ENCODE measurements at regions not wholly inside any gene's neighbourhood (a gene's known extent, or its start where the extent isn't known, plus 50 kb on each side); places are given as distances from the start of the nearest gene placed in this dataset.
"Not testable (repeated sequence)": the region's sequence is repeated elsewhere in the genome, so short reads cannot be mapped to it uniquely, and the experiment has no call there.

DNA sequence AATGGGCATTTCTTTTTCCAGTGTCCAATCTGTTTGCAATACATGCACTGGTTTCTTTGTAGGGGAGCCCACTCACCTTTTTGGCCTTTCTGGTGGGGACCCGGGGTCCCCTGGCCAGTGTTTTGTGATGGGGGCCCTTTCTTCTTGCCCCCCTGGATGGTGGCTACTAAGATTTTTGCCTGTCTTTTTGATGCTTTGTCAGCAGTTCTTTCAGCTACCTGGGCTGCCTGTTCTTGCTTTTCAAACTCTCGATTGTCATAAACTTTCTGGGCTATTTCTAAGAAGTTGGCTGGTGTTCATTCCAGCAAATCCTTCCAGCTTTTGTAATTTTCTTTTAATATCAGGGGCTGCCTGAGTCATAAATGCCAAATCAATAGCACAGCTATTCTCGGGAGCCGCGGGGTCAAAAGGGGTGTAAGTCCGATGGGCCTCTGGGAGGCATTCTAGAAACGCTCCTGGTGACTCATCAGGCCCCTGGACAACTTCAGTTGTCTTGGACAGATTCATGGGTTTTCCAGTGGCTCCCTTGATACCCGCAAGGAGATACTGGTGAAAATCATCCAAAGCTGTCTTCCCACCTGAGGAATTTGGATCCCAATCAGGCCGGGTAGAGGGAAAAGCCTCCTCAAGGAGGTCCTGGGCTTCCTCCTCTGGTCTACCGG, 79.0 kb downstream of the PRR15 start:
- Histone ChIP-seq H3K9me3 (ENCODE audit: low read depth, low read length) (no peaks in the 10 kb centered on the region), H3K27me3 (ENCODE audit: insufficient read depth, low read length) (no peaks in the 10 kb centered on the region)

DNA sequence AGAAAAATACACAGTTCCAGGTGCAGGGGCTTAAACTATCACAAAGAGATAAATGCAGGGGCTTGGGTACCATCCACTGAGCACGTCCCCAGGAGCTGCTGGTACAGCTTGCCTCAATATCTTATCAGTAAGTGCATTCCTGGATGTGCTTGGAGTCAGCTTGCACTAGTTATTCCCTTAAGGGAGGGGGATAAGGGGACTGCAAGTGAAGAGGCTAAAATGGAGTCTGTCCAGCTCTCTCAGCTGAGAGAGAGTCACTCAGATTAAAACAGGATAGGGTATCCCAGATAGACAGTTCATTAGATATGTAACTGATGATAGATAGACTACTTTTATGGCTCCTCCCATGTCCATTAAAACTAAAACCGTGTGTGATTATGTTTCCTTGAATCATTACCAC, 82.5 kb downstream of the PRR15 start:
- H3K27me3 ChIP-seq (ENCODE audit: insufficient read depth, low read length); H3K4me3 ChIP-seq (ENCODE audit: low read length); H3K4me1 ChIP-seq (ENCODE audit: insufficient read depth, low read length); H3K9me3 ChIP-seq (ENCODE audit: low read depth, low read length): not testable (repeated sequence)

More for the DNA sequence above, 79.0 kb downstream of the PRR15 start:
- H3K4me1 ChIP-seq (ENCODE audit: insufficient read depth, low read length): no peaks in the 10 kb centered on the region
- H3K4me3 ChIP-seq (ENCODE audit: low read length): no peak overlapping the region

DNA sequence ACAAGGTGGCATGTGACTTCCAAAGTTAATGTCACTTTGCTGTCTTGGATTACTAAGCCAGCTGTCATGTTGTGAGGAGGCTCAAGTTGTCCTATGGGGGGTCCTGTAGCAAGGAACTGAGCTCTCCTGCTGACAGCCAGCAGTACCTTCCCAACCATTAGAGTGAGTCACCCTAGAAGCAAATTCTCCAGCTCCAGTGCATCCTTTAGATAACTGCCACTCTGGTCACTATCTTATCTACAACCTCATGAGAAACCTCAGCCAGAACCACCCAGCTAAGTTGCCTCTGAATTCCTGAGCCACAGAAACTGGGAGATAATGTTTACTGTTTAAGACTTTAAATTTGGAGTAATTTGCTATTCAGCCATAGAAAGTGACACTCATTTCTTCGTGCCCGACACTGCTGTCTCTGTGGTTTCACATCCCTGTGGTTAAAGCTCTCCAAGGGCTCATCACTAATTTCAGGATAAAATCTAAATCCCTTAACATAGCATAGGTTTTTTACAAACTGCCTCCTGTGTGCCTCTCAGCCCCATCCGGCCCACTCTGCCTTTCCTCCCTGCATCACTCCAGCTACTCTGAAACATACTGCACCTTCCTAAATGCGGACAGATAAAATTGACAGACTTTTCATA, 83.5 kb downstream of the PRR15 start:
- H3K4me3 ChIP-seq (ENCODE audit: low read length): no peak overlapping the region
- H3K4me1 ChIP-seq (ENCODE audit: insufficient read depth, low read length): no peaks in the 10 kb centered on the region
- no peaks in the 10 kb centered on the region for H3K27me3 ChIP-seq (ENCODE audit: insufficient read depth, low read length)
- no peaks in the 10 kb centered on the region for H3K9me3 ChIP-seq (ENCODE audit: low read depth, low read length)

DNA sequence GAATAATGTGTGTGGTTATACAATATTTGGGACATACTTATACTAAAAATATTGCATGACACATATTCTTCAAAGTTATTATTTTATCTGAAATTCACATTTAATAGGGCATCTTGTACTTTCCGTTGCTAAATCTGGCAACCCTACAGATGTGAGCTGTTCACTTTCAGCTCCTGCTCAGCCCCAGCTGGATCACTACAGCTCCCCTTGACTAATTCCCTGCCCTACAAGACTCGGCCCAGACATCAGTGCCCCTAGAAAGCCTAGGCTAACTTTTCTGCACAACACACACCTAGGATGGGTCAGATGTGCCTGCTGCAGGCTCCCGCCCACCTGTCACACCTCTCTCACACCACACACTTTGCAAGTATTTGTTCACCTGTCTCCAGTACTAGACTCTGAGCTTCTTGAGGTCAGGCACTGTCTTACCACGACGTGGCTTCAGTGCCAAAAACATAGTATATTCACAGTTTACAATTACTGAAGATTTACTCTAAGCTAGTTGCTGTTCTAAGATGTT, 84.1 kb downstream of the PRR15 start:
- not testable (repeated sequence) for H3K9me3 ChIP-seq (ENCODE audit: low read depth, low read length); H3K4me3 ChIP-seq (ENCODE audit: low read length); H3K4me1 ChIP-seq (ENCODE audit: insufficient read depth, low read length); H3K27me3 ChIP-seq (ENCODE audit: insufficient read depth, low read length)

DNA sequence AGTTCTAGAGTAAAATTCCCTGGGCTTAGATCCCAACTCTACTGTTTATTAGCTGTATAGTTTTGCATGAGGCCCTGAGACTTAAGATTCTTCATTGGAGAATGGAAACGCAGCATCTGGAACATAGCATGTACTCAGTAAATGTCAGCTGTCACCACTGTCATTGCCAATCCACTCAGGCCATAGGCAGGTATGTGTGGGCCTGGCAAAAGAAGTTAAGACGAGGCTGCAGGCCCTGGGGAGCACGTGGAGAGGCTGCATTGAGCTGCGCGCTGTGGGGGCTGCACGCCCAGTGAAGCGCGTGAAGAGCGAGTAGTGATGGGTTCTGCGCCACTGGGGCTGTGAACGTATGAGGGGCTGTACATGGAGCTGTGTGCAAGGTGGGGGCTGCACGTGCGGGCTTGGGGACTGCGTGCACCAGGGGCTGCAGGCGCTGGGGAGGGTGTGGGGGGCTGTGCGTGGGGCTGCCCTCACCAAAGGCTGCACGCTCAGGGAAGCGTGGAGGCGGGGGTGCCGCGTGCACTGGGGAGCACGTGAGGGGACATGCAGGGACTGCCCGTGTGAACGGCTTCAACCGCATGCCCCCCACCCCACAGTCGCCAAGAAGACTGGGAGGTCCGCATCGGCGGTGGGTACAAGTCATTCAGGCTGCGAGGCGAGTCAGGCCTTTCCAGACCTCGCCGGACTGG, 85.5 kb downstream of the PRR15 start:
- Histone ChIP-seq H3K27me3 (ENCODE audit: insufficient read depth, low read length) (no peaks in the 10 kb centered on the region), H3K4me1 (ENCODE audit: insufficient read depth, low read length) (no peaks in the 10 kb centered on the region), H3K9me3 (ENCODE audit: low read depth, low read length) (no peaks in the 10 kb centered on the region), H3K4me3 (ENCODE audit: low read length) (no peak overlapping the region)

DNA sequence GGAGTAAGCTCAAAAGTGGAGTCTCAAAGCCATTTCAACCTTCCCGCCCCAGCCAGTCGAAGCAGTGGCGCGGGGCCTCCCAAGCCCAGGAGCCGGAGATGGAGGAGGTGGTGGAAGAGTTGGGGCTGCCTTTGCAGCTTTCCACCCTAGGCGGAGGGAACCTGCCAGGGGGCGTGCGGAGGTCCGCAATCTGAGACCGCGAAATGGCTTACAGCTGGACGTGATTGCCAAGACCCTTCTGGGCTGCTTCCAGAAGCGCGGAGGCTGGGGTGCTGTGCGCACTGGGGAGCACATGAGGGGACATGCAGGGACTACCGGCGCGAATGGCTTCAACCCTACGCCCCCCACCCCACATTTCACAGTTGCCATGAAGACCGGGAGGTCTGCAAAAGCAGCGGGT, 86.2 kb downstream of the PRR15 start:
- Histone ChIP-seq H3K9me3 (ENCODE audit: low read depth, low read length) (no peaks in the 10 kb centered on the region), H3K4me1 (ENCODE audit: insufficient read depth, low read length) (no peaks in the 10 kb centered on the region), H3K27me3 (ENCODE audit: insufficient read depth, low read length) (no peaks in the 10 kb centered on the region), H3K4me3 (ENCODE audit: low read length) (no peak overlapping the region)

DNA sequence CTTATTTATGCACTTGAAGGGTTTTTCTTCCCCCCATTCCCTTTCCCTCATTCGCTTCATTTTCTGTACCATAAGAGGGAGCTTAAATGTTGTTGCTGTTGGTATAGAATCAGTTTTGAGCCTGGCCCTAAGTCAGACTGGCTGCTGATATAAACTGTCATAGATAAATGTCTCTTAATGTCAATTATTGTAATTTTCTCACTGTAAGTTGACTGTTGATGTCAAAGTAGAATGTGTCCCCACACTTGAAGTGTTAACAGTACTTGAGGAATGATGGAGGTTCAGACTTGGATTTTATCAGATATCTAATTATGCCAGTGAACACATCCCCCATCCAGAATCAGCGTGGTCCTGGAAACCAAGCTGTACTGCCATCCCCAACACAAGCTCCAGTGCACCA, 87.8 kb downstream of the PRR15 start:
- Histone ChIP-seq H3K27me3 (ENCODE audit: insufficient read depth, low read length) (no peaks in the 10 kb centered on the region), H3K9me3 (ENCODE audit: low read depth, low read length) (no peaks in the 10 kb centered on the region)

DNA sequence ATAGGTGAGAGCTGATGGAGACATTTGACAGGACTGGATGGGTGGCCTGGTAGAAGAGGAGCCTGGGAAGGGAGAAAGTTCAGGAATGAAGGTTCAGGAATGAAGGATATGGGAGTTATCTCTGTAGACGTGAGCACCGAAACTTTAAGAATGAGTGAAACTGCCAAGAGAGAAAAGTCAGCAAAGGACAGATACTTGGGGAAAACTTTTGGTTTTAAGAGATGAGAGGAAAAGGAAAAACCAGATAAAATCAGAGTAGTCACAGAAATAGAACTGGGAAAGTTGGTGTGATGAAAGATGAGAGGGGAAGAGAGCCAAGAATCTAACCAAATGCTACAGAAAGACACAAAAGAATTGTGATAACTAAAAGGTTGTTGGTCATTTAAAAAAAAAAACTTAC, 88.9 kb downstream of the PRR15 start:
- no peaks in the 10 kb centered on the region for H3K27me3 ChIP-seq (ENCODE audit: insufficient read depth, low read length)
- H3K4me1 ChIP-seq (ENCODE audit: insufficient read depth, low read length): no peaks in the 10 kb centered on the region
- no peak overlapping the region for H3K4me3 ChIP-seq (ENCODE audit: low read length)

More for the DNA sequence above, 87.8 kb downstream of the PRR15 start:
- Histone ChIP-seq H3K4me1 (ENCODE audit: insufficient read depth, low read length) (no peaks in the 10 kb centered on the region), H3K4me3 (ENCODE audit: low read length) (no peak overlapping the region)

DNA sequence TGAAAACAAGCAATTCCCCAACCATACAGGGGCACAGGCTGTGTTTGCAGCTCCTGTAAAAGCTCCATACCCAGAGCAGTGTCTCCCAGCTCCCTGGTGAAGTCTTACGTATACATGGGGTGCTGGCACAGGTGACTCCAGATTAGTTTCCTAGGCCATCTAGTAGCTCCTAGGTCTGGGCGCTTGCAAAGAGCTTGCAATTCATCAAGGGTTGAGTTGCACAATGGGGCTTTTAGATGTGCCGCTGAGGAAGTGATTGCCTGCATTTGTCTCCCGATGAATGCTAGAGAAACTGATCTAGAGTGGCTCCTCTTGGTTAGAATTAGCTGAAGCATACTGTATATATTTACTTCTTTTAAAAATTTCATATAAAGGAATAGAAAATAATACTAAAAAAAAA, 90.7 kb downstream of the PRR15 start:
- H3K27me3 ChIP-seq (ENCODE audit: insufficient read depth, low read length); H3K4me3 ChIP-seq (ENCODE audit: low read length); H3K4me1 ChIP-seq (ENCODE audit: insufficient read depth, low read length); H3K9me3 ChIP-seq (ENCODE audit: low read depth, low read length): not testable (repeated sequence)

More for the DNA sequence above, 88.9 kb downstream of the PRR15 start:
- no peaks in the 10 kb centered on the region for H3K9me3 ChIP-seq (ENCODE audit: low read depth, low read length)

DNA sequence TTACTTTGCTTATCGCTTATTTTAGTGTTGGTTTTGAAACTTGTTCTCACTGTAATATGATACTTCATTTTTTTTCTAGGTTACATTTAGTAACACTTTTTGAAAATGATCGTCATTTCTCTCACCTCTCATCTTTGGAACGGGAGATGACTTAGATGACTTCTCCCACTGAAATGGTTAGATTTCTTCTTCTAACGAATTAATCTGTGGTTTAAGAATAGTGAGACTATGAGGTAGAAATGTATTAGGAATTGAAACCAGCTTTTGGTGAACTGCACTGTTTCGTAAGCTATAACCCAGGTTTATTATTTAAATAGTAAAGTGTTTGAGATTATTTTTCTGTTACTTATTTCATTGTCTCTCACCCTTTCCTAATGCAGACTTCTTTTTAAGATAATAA, 93.7 kb downstream of the PRR15 start:
- Histone ChIP-seq H3K4me3 (ENCODE audit: low read length) (no peak overlapping the region), H3K4me1 (ENCODE audit: insufficient read depth, low read length) (no peaks in the 10 kb centered on the region), H3K27me3 (ENCODE audit: insufficient read depth, low read length) (no peaks in the 10 kb centered on the region)

DNA sequence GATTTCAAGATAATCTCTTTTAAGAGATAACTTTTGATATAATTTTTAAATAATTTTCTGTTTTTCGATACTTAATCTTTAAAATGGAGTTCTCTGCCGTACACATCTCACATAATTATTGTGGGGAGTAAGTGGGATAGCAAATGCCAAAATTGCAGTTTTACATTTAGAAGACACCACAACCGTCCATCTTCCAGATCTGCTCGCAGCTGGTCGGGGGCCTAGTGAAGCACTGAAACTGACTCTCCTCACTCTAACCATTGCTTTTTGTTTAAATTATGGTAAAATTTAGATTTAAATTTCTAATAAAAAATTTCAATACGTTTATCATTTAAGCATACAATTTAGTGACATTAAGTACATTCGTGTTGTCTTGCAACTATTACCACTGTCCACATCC, 94.2 kb downstream of the PRR15 start:
- H3K4me1 ChIP-seq (ENCODE audit: insufficient read depth, low read length): no peaks in the 10 kb centered on the region
- no peaks in the 10 kb centered on the region for H3K9me3 ChIP-seq (ENCODE audit: low read depth, low read length)
- no peak overlapping the region for H3K4me3 ChIP-seq (ENCODE audit: low read length)
- no peaks in the 10 kb centered on the region for H3K27me3 ChIP-seq (ENCODE audit: insufficient read depth, low read length)

More for the DNA sequence above, 93.7 kb downstream of the PRR15 start:
- H3K9me3 ChIP-seq (ENCODE audit: low read depth, low read length): no peaks in the 10 kb centered on the region

DNA sequence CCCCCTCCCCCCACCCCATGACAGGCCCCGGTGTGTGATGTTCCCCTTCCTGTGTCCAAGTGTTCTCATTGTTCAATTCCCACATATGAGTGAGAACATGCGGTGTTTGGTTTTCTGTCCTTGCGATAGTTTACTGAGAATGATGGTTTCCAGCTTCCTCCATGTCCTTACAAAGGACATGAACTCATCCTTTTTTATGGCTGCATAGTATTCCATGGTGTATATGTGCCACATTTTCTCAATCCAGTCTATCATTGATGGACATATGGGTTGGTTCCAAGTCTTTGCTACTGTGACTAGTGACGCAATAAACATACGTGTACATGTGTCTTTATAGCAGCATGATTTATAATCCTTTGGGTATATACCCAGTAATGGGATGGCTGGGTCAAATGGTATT, 95.6 kb downstream of the PRR15 start:
- not testable (repeated sequence) for H3K27me3 ChIP-seq (ENCODE audit: insufficient read depth, low read length); H3K4me1 ChIP-seq (ENCODE audit: insufficient read depth, low read length); H3K4me3 ChIP-seq (ENCODE audit: low read length); H3K9me3 ChIP-seq (ENCODE audit: low read depth, low read length)

DNA sequence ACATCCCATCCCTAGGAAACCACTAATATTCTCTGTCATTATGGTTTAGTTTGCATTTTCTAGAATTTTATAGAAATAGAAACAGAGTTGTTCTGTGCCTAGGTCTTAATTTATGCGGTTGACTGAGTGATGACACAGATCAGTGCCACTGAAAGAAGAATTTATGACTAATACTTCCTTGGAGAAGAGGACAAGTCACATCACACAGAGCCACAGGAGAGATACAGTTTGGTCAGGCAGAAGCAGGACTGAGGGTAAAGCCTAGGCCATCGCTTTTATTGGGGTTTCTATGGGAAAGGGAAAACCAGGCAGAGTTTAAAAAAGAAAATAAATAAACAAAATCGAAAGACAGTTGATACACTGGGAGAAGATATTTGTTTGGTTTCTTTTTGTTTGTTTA, 99.3 kb downstream of the PRR15 start:
- H3K4me1 ChIP-seq (ENCODE audit: insufficient read depth, low read length); H3K4me3 ChIP-seq (ENCODE audit: low read length); H3K9me3 ChIP-seq (ENCODE audit: low read depth, low read length); H3K27me3 ChIP-seq (ENCODE audit: insufficient read depth, low read length): not testable (repeated sequence)

DNA sequence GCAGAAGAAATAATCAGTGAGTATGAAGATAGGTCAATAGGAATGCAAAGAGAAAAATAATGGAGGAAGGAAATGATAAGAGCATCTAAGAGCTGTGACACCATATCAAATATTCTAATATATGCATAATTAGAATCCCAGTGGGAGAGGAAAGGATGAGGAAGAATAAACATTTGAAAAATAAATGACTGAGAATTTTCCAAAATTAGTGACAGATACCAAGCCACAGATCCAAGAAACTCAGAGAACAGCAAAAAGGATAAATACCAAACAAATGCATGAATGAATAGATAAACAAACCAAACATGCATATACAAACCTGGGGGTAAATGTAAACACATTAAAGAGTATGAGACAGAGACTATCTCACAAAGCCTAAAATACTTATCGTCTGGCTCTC, 101.4 kb downstream of the PRR15 start:
- not testable (repeated sequence) for H3K4me3 ChIP-seq (ENCODE audit: low read length); H3K4me1 ChIP-seq (ENCODE audit: insufficient read depth, low read length); H3K27me3 ChIP-seq (ENCODE audit: insufficient read depth, low read length); H3K9me3 ChIP-seq (ENCODE audit: low read depth, low read length)

DNA sequence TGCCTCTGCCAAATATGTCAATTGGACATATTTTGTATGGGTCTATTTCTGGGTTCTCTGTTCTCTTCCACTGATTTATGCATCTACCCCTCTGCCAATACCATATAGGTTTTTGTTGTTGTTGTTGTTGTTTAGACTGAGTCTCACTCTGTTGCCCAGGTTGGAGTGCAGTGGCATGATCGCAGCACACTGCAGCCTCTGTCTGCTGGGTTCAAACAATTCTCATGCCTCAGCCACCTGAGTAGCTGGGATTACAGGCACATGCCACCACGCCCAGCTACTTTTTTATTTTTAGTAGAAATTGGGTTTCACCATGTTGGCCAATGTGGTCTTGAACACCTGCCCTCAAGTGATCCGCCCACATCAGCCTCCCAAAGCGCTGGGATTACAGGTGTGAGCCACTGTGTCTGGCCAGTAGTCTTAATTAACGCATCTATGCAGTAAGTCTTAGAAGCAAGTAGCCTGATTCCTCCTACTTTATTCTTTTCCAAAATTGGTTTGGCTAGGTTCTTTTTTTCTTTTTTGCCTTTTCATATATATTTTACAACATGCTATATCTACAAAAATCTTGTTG, 103.5 kb downstream of the PRR15 start:
- H3K9me3 ChIP-seq (ENCODE audit: low read depth, low read length); H3K4me3 ChIP-seq (ENCODE audit: low read length); H3K27me3 ChIP-seq (ENCODE audit: insufficient read depth, low read length); H3K4me1 ChIP-seq (ENCODE audit: insufficient read depth, low read length): not testable (repeated sequence)

Data from mononuclear cell (primary cell).